Common myeloid progenitor, CD34-positive (primary cell): ENCODE measurements at regions not wholly inside any gene's neighbourhood (a gene's known extent, or its start where the extent isn't known, plus 50 kb on each side); places are given as distances from the start of the nearest gene placed in this dataset.

Experiments
- CTCF ChIA-PET: fragments of 350-600 bp; sonication (Branson Sonifier 250); formaldehyde crosslinking; loops from one replicate; lab custom pipeline; 2021; ENCODE audit warnings: antibody characterized with exemption; lab: Charles Lee
- POLR2A ChIA-PET: fragments of 350-600 bp; sonication (Branson Sonifier 250); formaldehyde crosslinking; loops from one replicate; lab custom pipeline; 2021; ENCODE audit warnings: antibody characterized with exemption; lab: Charles Lee
- DNase-seq, 3 donors: peaks; one replicate each; pipeline versions ENCODE4 v3.0.0 to v3.0.0-alpha.2; 2013
- H3K27ac ChIP-seq, 2 experiments: 1 replicate in 1 of 2; 2 replicates in 1 of 2; pipeline ENCODE4 v1.7.0; 2013; ENCODE audit warnings: inconsistent platforms in 2 of 2, low read length in 2 of 2, mild to moderate bottlenecking in 2 of 2, low read depth in 1 of 2, moderate library complexity in 1 of 2; ENCODE audit not compliant: severe bottlenecking in 2 of 2, insufficient read depth in 1 of 2, poor library complexity in 1 of 2
- H3K27me3 ChIP-seq, 5 experiments: replicated peaks in 2 of 5; 1 replicate in 3 of 5; 2 replicates in 2 of 5; pipeline versions ENCODE4 v1.6.1 to v1.7.0; 2013; ENCODE audit warnings: low read length in 4 of 5, mild to moderate bottlenecking in 2 of 5, moderate library complexity in 2 of 5, inconsistent platforms in 1 of 5; ENCODE audit not compliant: insufficient read depth in 5 of 5, control insufficient read depth in 4 of 5
- H3K36me3 ChIP-seq, 4 experiments: 1 replicate in 2 of 4; 2 replicates in 2 of 4; pipeline versions ENCODE4 v1.6.1 to v1.7.0; 2013; ENCODE audit warnings: low read length in 3 of 4, control low read depth in 1 of 4, mild to moderate bottlenecking in 1 of 4; ENCODE audit not compliant: control insufficient read depth in 4 of 4, insufficient read depth in 4 of 4
- H3K4me1 ChIP-seq, 4 experiments: 1 replicate in 3 of 4; 2 replicates in 1 of 4; pipeline versions ENCODE4 v1.6.1 to v1.7.1; 2013; ENCODE audit warnings: low read length in 3 of 4, mild to moderate bottlenecking in 3 of 4, control low read depth in 1 of 4, inconsistent platforms in 1 of 4, moderate library complexity in 1 of 4; ENCODE audit not compliant: control insufficient read depth in 4 of 4, insufficient read depth in 4 of 4; ENCODE audit errors: control extremely low read depth in 1 of 4
- H3K4me3 ChIP-seq, 7 experiments: 1 replicate in 4 of 7; 2 replicates in 3 of 7; pipeline versions ENCODE4 v1.5.1 to v1.7.0; 2013; ENCODE audit warnings: mild to moderate bottlenecking in 7 of 7, low read length in 6 of 7, moderate library complexity in 6 of 7, inconsistent platforms in 2 of 7, low read depth in 2 of 7, control low read depth in 1 of 7; ENCODE audit not compliant: insufficient read depth in 4 of 7, control insufficient read depth in 1 of 7; ENCODE audit errors: extremely low read depth in 1 of 7
- H3K9me3 ChIP-seq, 5 experiments: 1 replicate in 4 of 5; 2 replicates in 1 of 5; pipeline versions ENCODE4 v1.6.1 to v1.7.1; 2013; ENCODE audit warnings: low read length in 4 of 5, mild to moderate bottlenecking in 2 of 5, inconsistent platforms in 1 of 5, low read depth in 1 of 5, moderate library complexity in 1 of 5; ENCODE audit not compliant: control insufficient read depth in 4 of 5, insufficient read depth in 2 of 5; ENCODE audit errors: control extremely low read depth in 1 of 5
- WGBS: methylation state at CpG from one replicate; pipeline ENCODE4 v1.1.5; 2013; ENCODE audit not compliant: insufficient coverage; 5-methylcytosine and 5-hydroxymethylcytosine counted together

DNA sequence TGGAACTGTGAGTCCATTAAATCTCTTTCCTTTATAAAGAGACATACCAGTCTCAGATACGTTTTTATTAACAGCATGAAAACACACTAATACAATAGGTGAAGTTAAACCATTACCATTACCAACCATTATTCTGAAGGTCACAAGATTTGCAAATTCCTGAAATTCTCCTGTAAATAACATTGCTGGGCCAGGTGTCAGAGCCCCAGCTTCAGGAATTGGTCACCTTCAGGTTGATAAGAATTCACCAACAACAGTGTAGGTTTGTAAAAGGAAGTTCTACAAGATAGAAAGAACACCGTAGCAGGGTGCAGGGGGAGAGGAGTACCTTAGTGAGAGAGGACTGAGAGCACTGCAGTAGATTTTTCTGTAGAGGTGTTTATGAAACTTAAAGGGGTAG lies 644.3 kb downstream of the CDY2B start:
- WGBS: no CpG with 5 or more reads among the region's 2 CpGs
- Histone ChIP-seq H3K36me3 (no peaks in the 10 kb centered on the region), H3K27me3 (no peaks in the 10 kb centered on the region), H3K27ac (no peak overlapping the region), H3K9me3 (no peaks in the 10 kb centered on the region), H3K4me3 (no peak overlapping the region), H3K4me1 (no peaks in the 10 kb centered on the region)
- POLR2A ChIA-PET: no interaction called here
- CTCF ChIA-PET: no interaction called here
- no peak for DNase-seq

DNA sequence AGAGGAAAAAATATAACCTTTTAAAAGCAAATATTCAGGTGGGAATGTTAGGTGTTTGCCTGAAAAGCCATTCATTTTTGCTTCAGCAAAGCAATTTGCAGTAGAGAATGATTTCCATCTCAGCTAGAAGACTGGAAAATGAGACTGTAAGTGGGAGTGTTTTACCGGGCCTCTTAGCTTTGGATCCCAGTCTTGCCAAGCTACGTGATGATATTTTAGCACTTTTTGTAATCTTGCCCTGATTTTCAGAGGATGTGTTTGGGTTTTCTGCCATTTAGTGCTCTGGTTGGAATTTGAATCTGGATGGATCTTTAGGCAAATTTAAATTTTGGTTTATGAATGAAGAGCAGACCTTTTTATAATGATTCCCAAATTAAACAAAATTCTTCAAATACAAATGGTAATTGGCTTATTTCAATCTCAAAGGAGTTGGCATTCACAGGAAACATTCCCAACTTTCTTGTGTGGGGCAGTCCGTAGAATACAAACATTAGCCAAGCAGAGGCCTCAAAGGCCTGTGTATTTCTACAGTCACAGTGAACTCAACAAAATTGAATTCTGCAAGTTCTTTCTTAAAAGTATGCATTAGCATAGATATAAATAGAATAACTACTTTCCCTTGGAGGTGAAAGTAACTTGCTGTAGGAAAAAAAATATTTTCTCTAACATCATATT lies 646.4 kb downstream of the CDY2B start:
- no peak overlapping the region for H3K4me3 ChIP-seq
- H3K27ac ChIP-seq: no peak overlapping the region
- CTCF ChIA-PET: no interaction called here
- H3K36me3 ChIP-seq: no peaks in the 10 kb centered on the region
- no CpG with 5 or more reads among the region's 3 CpGs for WGBS
- no peaks in the 10 kb centered on the region for H3K4me1 ChIP-seq
- no peak for DNase-seq
- no peaks in the 10 kb centered on the region for H3K9me3 ChIP-seq
- POLR2A ChIA-PET: no interaction called here
- no peaks in the 10 kb centered on the region for H3K27me3 ChIP-seq

DNA sequence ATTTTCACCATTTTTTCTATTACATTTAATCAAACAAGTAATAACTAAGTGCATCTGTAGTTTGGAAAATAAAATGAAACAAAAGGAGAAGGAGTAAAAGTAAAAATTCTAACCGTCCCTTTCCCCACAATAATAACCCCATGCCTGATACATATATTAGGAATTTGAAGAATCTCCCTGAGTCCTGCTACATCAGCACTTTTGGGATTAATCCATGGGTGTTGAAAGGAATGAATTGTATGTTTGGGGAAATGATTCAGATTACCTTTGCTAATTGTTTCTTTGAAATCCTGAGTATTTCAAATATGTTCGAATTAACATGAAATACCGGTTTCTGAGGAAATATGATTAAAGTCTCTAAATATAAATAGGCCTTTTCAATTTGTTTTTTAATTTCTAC lies 648.0 kb downstream of the CDY2B start:
- WGBS: no CpG with 5 or more reads among the region's 3 CpGs
- no peaks in the 10 kb centered on the region for H3K36me3 ChIP-seq
- CTCF ChIA-PET: no interaction called here

DNA sequence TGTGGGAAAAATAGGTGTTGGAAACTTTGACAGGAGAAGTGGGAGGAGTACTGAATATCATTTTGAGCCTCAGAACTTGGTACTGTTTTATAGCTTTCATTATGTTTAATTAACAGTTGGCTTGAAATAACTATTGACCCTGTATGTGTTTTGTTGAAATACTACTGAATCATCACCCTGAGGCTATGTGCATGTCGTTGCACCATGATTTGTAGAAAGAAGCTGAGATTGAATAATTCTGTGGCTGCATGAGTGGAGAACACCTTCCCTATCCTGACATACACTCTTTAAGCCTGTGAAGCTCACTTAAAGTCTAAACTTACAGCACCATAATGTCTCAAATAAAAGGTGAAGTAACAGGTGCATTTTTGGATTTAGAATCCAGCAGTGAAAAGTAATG lies 656.5 kb downstream of the CDY2B start:
- no CpG with 5 or more reads among the region's 1 CpG for WGBS
- POLR2A ChIA-PET: no interaction called here

More for the DNA sequence above, 648.0 kb downstream of the CDY2B start:
- DNase-seq: no peak
- Histone ChIP-seq H3K27me3 (no peaks in the 10 kb centered on the region), H3K27ac (no peak overlapping the region), H3K9me3 (no peaks in the 10 kb centered on the region), H3K4me1 (no peaks in the 10 kb centered on the region), H3K4me3 (no peak overlapping the region)
- POLR2A ChIA-PET: no interaction called here

DNA sequence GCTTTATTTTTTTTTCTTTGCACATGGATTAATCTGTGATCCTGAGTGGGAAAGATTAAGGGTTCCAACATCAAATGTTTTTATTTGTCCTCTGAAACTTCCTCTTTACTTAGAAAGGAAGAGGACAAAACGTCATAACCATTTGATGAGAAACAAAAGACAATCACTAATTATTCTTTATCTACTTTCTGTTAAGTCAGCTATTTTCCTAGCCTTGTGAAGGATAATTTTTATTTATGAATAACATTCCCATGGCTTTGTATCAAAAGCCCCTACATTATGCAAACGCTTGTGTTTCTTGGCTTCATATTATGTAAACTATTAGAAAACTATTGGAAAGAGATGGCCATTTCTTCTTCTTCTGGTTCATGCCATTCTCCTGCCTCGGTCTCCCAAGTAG lies 677.6 kb downstream of the CDY2B start:
- no peak overlapping the region for H3K27ac ChIP-seq
- peaks cover 0 to 1% (median 0%) of the 10 kb centered on the region in 5 experiments for H3K9me3 ChIP-seq
- H3K36me3 ChIP-seq: no peaks in the 10 kb centered on the region
- CTCF ChIA-PET: no interaction called here
- no peak overlapping the region for H3K4me3 ChIP-seq
- H3K4me1 ChIP-seq: no peaks in the 10 kb centered on the region
- POLR2A ChIA-PET: no interaction called here
- DNase-seq: no peak
- no peaks in the 10 kb centered on the region for H3K27me3 ChIP-seq
- no CpG with 5 or more reads among the region's 3 CpGs for whole genome bisulfite sequencing

More for the DNA sequence above, 656.5 kb downstream of the CDY2B start:
- Histone ChIP-seq H3K4me3 (no peak overlapping the region), H3K27ac (no peak overlapping the region), H3K27me3 (no peaks in the 10 kb centered on the region), H3K9me3 (no peaks in the 10 kb centered on the region), H3K4me1 (no peaks in the 10 kb centered on the region), H3K36me3 (no peaks in the 10 kb centered on the region)
- CTCF ChIA-PET: no interaction called here
- no peak for DNase-seq

DNA sequence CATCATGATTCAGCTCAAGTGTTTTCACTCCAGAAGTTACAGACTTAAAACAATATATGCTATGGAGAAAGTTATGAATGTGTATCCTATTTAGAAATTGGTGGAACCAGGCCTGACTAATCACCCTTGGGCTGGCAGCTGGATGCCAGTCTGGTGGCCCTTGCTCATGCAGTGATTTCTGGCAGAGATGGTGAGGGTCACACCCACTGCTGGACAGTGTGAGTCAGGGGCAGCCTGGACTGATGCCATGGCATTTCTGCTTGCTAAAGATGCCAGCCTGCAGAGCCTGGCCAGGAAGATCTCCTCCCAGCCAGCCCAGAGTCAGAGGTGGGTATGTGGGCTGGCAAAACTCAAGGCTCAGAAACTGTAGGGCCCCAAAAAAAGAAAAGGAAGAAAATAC lies 695.7 kb downstream of the CDY2B start:
- DNase-seq: no peak
- Histone ChIP-seq H3K27ac (no peak overlapping the region), H3K36me3 (no peaks in the 10 kb centered on the region), H3K4me3 (no peak overlapping the region), H3K4me1 (no peaks in the 10 kb centered on the region), H3K9me3 (no peaks in the 10 kb centered on the region), H3K27me3 (no peaks in the 10 kb centered on the region)
- ChIA-PET POLR2A (no interaction called here), CTCF (no interaction called here)

DNA sequence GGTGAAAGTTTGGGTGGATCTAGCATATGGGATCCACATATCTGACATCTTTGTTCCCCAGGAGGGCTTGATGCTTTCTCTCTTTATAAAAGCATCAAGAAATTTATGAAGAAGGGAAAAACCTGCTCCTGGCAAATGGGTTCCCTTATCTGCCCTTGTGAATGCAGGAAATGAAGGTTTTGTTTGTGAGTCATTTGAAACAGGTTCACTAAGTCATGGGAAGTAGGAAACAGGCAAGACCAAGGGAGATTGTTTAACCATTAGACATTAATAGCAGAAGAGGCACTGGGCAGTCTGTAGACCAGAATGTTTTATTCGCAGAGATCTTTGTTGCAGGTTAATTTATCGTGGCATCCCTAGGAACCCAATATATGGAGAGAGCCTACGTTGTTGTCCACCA lies 713.1 kb downstream of the CDY2B start:
- WGBS: no CpG with 5 or more reads among the region's 3 CpGs
- no peaks in the 10 kb centered on the region for H3K4me1 ChIP-seq
- no peaks in the 10 kb centered on the region for H3K36me3 ChIP-seq
- no peaks in the 10 kb centered on the region for H3K27me3 ChIP-seq
- DNase-seq: no peak
- no peak overlapping the region for H3K4me3 ChIP-seq
- no peaks in the 10 kb centered on the region for H3K9me3 ChIP-seq
- H3K27ac ChIP-seq: no peak overlapping the region
- ChIA-PET POLR2A (no interaction called here), CTCF (no interaction called here)
